Body of pancreas (tissue), 4 donors: ENCODE measurements at regions not wholly inside any gene's neighbourhood (a gene's known extent, or its start where the extent isn't known, plus 50 kb on each side); places are given as distances from the start of the nearest gene placed in this dataset.

ENCODE experiments used
- CTCF ChIP-seq, 7 experiments: fragments of 450-650 bp in 4 of 7; fragments of 200-600 bp in 3 of 7; sonication (generic) in 3 of 7; IDR thresholded peaks; one replicate each; pipeline ENCODE4 v1.5.1; 2016 to 2019; ENCODE audit warnings: antibody characterized with exemption in 7 of 7
- POLR2A ChIP-seq, 3 donors: fragments of 450-650 bp; IDR thresholded peaks; one replicate each; pipeline ENCODE4 v1.6.1; 2016; ENCODE audit warnings: antibody characterized with exemption in 3 of 3, mild to moderate bottlenecking in 2 of 3

- TF ChIP-seq POLR2A (IDR thresholded peaks at IDR 0.05) (peak in 1 of 3 donors; percentile 47), CTCF (IDR thresholded peaks at IDR 0.05) (no peak)
Measured at GRCh38 chr15:58331913-58332675, 99.7 kb upstream of the LIPC start.
